IMR-90 (cell line): ENCODE measurements at regions not wholly inside any gene's neighbourhood (a gene's known extent, or its start where the extent isn't known, plus 50 kb on each side); places are given as distances from the start of the nearest gene placed in this dataset.

Source experiments
- ATAC-seq: fragments of 200-7000 bp; cut with Tn5 transposase; 2 replicates; pipeline ENCODE4 v1.9.1; 2020; ENCODE audit warnings: low read depth, mild to moderate bottlenecking, moderate library complexity
- BruUV-seq: library from RNA; stranded (reverse); fragments of 400-500 nt; replicated peaks from 2 replicates; lab custom pipeline; 2021; lab: Mats Ljungman, UMichigan
- CTCF ChIA-PET: fragments of 300-600 bp; formaldehyde crosslinking; extraction: SDS; loops from one replicate; lab custom pipeline; 2021; ENCODE audit warnings: antibody characterized with exemption; lab: Yijun Ruan, JAX
- POLR2A ChIA-PET: fragments of 300-600 bp; sonication (Branson Sonifier 250); formaldehyde crosslinking; loops from one replicate; lab custom pipeline; 2022; ENCODE audit warnings: antibody characterized with exemption; ENCODE audit not compliant: unreplicated experiment; lab: Charles Lee
- DNase-seq: peaks from one replicate; pipeline ENCODE4 v3.0.0; 2013
- H2AFZ ChIP-seq: replicated peaks from 2 replicates; pipeline ENCODE3; 2013; ENCODE audit warnings: low read length, mild to moderate bottlenecking; ENCODE audit not compliant: poor library complexity
- H2AK5ac ChIP-seq: 2 replicates; pipeline ENCODE4 v1.6.1; 2013; ENCODE audit warnings: low read depth, low read length, inconsistent platforms
- H2AK9ac ChIP-seq: replicated peaks from 2 replicates; pipeline ENCODE3; 2013; ENCODE audit warnings: mild to moderate bottlenecking, low read depth, low read length, moderate library complexity; ENCODE audit not compliant: poor library complexity
- H2BK120ac ChIP-seq: 2 replicates; pipeline ENCODE4 v1.6.1; 2013; ENCODE audit warnings: low read depth, low read length, inconsistent platforms
- H2BK15ac ChIP-seq: 3 replicates; pipeline ENCODE4 v1.6.1; 2013; ENCODE audit warnings: low read depth, low read length, inconsistent platforms
- H2BK20ac ChIP-seq: 2 replicates; pipeline ENCODE4 v1.6.1; 2013; ENCODE audit warnings: low read depth, mild to moderate bottlenecking, inconsistent platforms, low read length, moderate library complexity
- H2BK5ac ChIP-seq: 2 replicates; pipeline ENCODE4 v1.6.1; 2013; ENCODE audit warnings: mild to moderate bottlenecking, low read depth, low read length, inconsistent platforms; ENCODE audit not compliant: poor library complexity, severe bottlenecking
- H3K14ac ChIP-seq: replicated peaks from 2 replicates; pipeline ENCODE4 v1.6.1; 2013; ENCODE audit warnings: low read depth, low read length, inconsistent platforms
- H3K18ac ChIP-seq: 2 replicates; pipeline ENCODE4 v1.6.1; 2013; ENCODE audit warnings: low read depth, low read length, control low read depth
- H3K23ac ChIP-seq: 2 replicates; pipeline ENCODE4 v1.6.1; 2013; ENCODE audit warnings: low read depth, low read length, inconsistent platforms
- H3K27ac ChIP-seq: 2 replicates; pipeline ENCODE4 v1.5.1; 2013; ENCODE audit warnings: mild to moderate bottlenecking, control low read depth, low read length; ENCODE audit not compliant: insufficient read depth
- H3K27me3 ChIP-seq: 2 replicates; pipeline ENCODE4 v1.6.1; 2013; ENCODE audit warnings: low read length; ENCODE audit not compliant: control insufficient read depth, insufficient read depth
- H3K36me3 ChIP-seq: 2 replicates; pipeline ENCODE4 v1.6.1; 2013; ENCODE audit warnings: low read length, mixed read lengths; ENCODE audit not compliant: control insufficient read depth, insufficient read depth
- H3K4ac ChIP-seq: 2 replicates; pipeline ENCODE4 v1.6.1; 2013; ENCODE audit warnings: low read depth, low read length, inconsistent platforms
- H3K4me1 ChIP-seq: 2 replicates; pipeline ENCODE4 v1.6.1; 2013; ENCODE audit warnings: low read length, mixed read lengths; ENCODE audit not compliant: control insufficient read depth, insufficient read depth
- H3K4me2 ChIP-seq: 2 replicates; pipeline ENCODE4 v1.6.1; 2013; ENCODE audit warnings: low read depth, mild to moderate bottlenecking, control low read depth, low read length, moderate library complexity
- H3K4me3 ChIP-seq: 2 replicates; pipeline ENCODE4 v1.5.1; 2013; ENCODE audit warnings: low read depth, mild to moderate bottlenecking, control low read depth, low read length, moderate library complexity; ENCODE audit not compliant: insufficient read depth
- H3K56ac ChIP-seq: 2 replicates; pipeline ENCODE4 v1.6.1; 2013; ENCODE audit warnings: low read length, inconsistent platforms; ENCODE audit not compliant: insufficient read depth; ENCODE audit errors: extremely low read depth
- H3K79me1 ChIP-seq, 2 experiments: 2 replicates each; pipeline ENCODE4 v1.6.1; 2013; ENCODE audit warnings: low read length in 2 of 2, inconsistent platforms in 1 of 2, low read depth in 1 of 2
- H3K9ac ChIP-seq: 2 replicates; pipeline ENCODE4 v1.6.1; 2013; ENCODE audit warnings: low read depth, low read length, control low read depth
- H3K9me1 ChIP-seq: 2 replicates; pipeline ENCODE4 v1.6.1; 2013; ENCODE audit warnings: low read length, inconsistent platforms; ENCODE audit not compliant: insufficient read depth
- H3K9me3 ChIP-seq: 2 replicates; pipeline ENCODE4 v1.6.1; 2013; ENCODE audit warnings: low read length; ENCODE audit not compliant: control insufficient read depth, insufficient read depth
- H4K20me1 ChIP-seq: 2 replicates; pipeline ENCODE4 v1.6.1; 2013; ENCODE audit warnings: low read length, inconsistent platforms; ENCODE audit not compliant: insufficient read depth
- H4K5ac ChIP-seq: 2 replicates; pipeline ENCODE4 v1.6.1; 2013; ENCODE audit warnings: mild to moderate bottlenecking, low read depth, low read length, control low read depth
- H4K8ac ChIP-seq, 2 experiments: 2 replicates each; pipeline ENCODE4 v1.6.1; 2013; ENCODE audit warnings: low read depth in 2 of 2, low read length in 2 of 2, control low read depth in 1 of 2, inconsistent platforms in 1 of 2
- H4K91ac ChIP-seq: 2 replicates; pipeline ENCODE4 v1.6.1; 2013; ENCODE audit warnings: low read depth, low read length, inconsistent platforms; ENCODE audit not compliant: insufficient read depth
- BHLHE40 ChIP-seq: fragments of 150-350 bp; IDR thresholded peaks from 2 replicates; pipeline ENCODE4 v1.6.1; 2016; ENCODE audit warnings: mild to moderate bottlenecking, low read depth, low read length
- POLR2A ChIP-seq: IDR thresholded peaks from 2 replicates; pipeline ENCODE4 v1.6.1; 2012; ENCODE audit warnings: mild to moderate bottlenecking, low read depth, low read length
- WGBS, 2 experiments: methylation state at CpG; one replicate each; pipeline versions ENCODE4 v1.1.5 to v1.1.7; 2013; ENCODE audit warnings: missing lambda C conversion rate in 2 of 2; ENCODE audit not compliant: insufficient read length in 1 of 2; ENCODE audit errors: extremely low coverage in 2 of 2; 5-methylcytosine and 5-hydroxymethylcytosine counted together
- dilution Hi-C: fragments of 300-500 bp; cut with HindIII; formaldehyde crosslinking; loops from one replicate; pipeline ENCODE4 v1.14.3; 2018; ENCODE audit warnings: low sequenced_read_pairs; ENCODE audit not compliant: unreplicated experiment
- in situ Hi-C: fragments of 300-500 bp; cut with MboI; formaldehyde crosslinking; loops from 3 replicates; pipeline ENCODE4 v1.14.3; 2019; ENCODE audit warnings: low sequenced_read_pairs, inconsistent platforms, mixed read lengths
- intact Hi-C: fragments of 100-400 bp; cut with micrococcal nuclease; formaldehyde crosslinking; loops from 2 replicates; pipeline ENCODE4 v1.10.0; 2022

DNA sequence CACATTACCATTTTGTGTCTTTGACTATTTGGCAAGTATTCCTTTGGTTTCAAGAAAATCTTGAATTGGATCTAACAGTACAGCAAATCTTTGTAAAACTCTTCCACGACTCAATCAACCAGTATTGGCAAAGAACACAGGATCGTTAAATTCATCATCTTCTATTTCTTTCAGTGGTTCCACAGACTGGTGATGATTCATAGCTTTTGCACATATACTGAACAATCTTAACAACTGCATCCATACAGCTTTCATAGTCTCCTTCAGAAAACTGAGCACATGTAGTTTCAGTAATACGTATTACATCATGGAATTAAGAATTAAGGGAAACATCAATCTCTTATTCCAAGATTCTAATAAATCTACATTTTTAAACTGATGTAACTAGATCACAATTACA is 91.6 kb upstream of the LIPC start:
- POLR2A ChIA-PET: no interaction called here
- H2BK15ac ChIP-seq: no peak overlapping the region
- no TSS peak for BruUV-seq
- ATAC-seq (no peak), DNase-seq (peak; percentile 63)
- CTCF ChIA-PET: no interaction called here
- H3K9me1 ChIP-seq: peaks cover 4% of the 10 kb centered on the region; the same call in 1 of the 2 replicates
- H3K18ac ChIP-seq: no peak overlapping the region
- TF ChIP-seq POLR2A (no peak), BHLHE40 (no peak)
- H3K4ac ChIP-seq: no peak overlapping the region
- H3K56ac ChIP-seq: no peak overlapping the region
- no peak overlapping the region for H2BK20ac ChIP-seq
- H3K4me1 ChIP-seq: peaks cover 14% of the 10 kb centered on the region
- H3K27me3 ChIP-seq: no peaks in the 10 kb centered on the region
- no peak overlapping the region for H4K91ac ChIP-seq
- no peak overlapping the region for H2AK9ac ChIP-seq
- dilution Hi-C loops: no loop called here
- H3K79me1 ChIP-seq: no peaks in the 10 kb centered on the region
- H3K36me3 ChIP-seq: no peaks in the 10 kb centered on the region
- no peaks in the 10 kb centered on the region for H3K9me3 ChIP-seq
- 40% methylated on average over 1 of the region's 3 CpGs; no CpG with 5 or more reads in 1 of the 2 experiments for WGBS, 2 experiments
- no peak overlapping the region for H3K9ac ChIP-seq
- no peak overlapping the region for H2AK5ac ChIP-seq
- H3K23ac ChIP-seq: no peak overlapping the region
- no peak overlapping the region; a peak in 1 of 4 replicates for H4K8ac ChIP-seq
- no peak overlapping the region; the same call in 1 of the 2 replicates for H3K4me2 ChIP-seq
- no peak overlapping the region for H4K5ac ChIP-seq
- H2BK120ac ChIP-seq: peak overlapping the region; percentile 20; the same call in 1 of the 2 replicates
- no peak overlapping the region for H2AFZ ChIP-seq
- no peak overlapping the region for H2BK5ac ChIP-seq
- intact Hi-C loops: no loop called here
- in situ Hi-C loops: no loop called here
- no peaks in the 10 kb centered on the region for H4K20me1 ChIP-seq
- no peak overlapping the region for H3K27ac ChIP-seq
- H3K4me3 ChIP-seq: no peak overlapping the region
- H3K14ac ChIP-seq: no peak overlapping the region
